ENCODE measurements at regions not wholly inside any gene's neighbourhood (a gene's known extent, or its start where the extent isn't known, plus 50 kb on each side); places are given as distances from the start of the nearest gene placed in this dataset.

DNA sequence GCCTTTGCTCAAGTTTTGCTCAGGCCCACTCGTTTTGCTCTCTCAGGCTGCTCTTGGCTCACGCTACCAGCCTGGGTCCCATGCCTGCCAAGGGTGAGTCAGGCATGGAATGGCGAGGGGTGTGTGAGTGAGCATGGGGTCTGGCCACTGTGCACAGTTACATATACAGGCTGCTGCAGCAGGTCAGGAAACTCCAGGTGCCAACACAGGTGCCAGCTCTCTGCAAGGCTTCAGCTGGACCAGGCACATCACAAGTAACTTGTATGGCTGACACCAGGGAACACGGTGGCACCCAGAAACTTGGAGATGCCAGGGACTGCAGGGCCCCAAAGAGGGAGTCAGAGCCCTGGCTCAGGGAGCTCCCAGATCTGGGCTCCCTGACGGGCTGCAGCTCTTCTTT, 146.8 kb downstream of the BTBD3 start:
- TF ChIP-seq, protein P1, sequence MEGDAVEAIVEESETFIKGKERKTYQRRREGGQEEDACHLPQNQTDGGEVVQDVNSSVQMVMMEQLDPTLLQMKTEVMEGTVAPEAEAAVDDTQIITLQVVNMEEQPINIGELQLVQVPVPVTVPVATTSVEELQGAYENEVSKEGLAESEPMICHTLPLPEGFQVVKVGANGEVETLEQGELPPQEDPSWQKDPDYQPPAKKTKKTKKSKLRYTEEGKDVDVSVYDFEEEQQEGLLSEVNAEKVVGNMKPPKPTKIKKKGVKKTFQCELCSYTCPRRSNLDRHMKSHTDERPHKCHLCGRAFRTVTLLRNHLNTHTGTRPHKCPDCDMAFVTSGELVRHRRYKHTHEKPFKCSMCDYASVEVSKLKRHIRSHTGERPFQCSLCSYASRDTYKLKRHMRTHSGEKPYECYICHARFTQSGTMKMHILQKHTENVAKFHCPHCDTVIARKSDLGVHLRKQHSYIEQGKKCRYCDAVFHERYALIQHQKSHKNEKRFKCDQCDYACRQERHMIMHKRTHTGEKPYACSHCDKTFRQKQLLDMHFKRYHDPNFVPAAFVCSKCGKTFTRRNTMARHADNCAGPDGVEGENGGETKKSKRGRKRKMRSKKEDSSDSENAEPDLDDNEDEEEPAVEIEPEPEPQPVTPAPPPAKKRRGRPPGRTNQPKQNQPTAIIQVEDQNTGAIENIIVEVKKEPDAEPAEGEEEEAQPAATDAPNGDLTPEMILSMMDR (tag by site-specific recombination; IDR thresholded peaks at IDR 0.05), result no peak
- no peak for TF ChIP-seq ZBTB17 (tag by site-specific recombination; IDR thresholded peaks at IDR 0.05)
- TF ChIP-seq ZNF664 (tag by site-specific recombination; IDR thresholded peaks at IDR 0.05), result no peak
- TF ChIP-seq ZBTB8A (tag by site-specific recombination; IDR thresholded peaks at IDR 0.05), result no peak
- no peak for TF ChIP-seq ZSCAN30 (tag by site-specific recombination; IDR thresholded peaks at IDR 0.05)
- TF ChIP-seq MEIS1 (CRISPR knock-in tag; IDR thresholded peaks at IDR 0.05; ENCODE audit: borderline replicate concordance), result no peak
- no peak for TF ChIP-seq KLF16 (tag by site-specific recombination; IDR thresholded peaks at IDR 0.05)
- TF ChIP-seq SETDB1 (IDR thresholded peaks at IDR 0.05; ENCODE audit: insufficient read length, low read length), result no peak
- no peak for TF ChIP-seq YY2 (tag by site-specific recombination; IDR thresholded peaks at IDR 0.05)
- TF ChIP-seq GLIS2 (tag by site-specific recombination; IDR thresholded peaks at IDR 0.05), result no peak
